ENCODE measurements at regions not wholly inside any gene's neighbourhood (a gene's known extent, or its start where the extent isn't known, plus 50 kb on each side); places are given as distances from the start of the nearest gene placed in this dataset.

GRCh38 chr5:175253597-175253996, 190.4 kb downstream of the DRD1 start:
- no peak for TF ChIP-seq POLR2A (IDR thresholded peaks at IDR 0.05)
- TF ChIP-seq, protein P1, sequence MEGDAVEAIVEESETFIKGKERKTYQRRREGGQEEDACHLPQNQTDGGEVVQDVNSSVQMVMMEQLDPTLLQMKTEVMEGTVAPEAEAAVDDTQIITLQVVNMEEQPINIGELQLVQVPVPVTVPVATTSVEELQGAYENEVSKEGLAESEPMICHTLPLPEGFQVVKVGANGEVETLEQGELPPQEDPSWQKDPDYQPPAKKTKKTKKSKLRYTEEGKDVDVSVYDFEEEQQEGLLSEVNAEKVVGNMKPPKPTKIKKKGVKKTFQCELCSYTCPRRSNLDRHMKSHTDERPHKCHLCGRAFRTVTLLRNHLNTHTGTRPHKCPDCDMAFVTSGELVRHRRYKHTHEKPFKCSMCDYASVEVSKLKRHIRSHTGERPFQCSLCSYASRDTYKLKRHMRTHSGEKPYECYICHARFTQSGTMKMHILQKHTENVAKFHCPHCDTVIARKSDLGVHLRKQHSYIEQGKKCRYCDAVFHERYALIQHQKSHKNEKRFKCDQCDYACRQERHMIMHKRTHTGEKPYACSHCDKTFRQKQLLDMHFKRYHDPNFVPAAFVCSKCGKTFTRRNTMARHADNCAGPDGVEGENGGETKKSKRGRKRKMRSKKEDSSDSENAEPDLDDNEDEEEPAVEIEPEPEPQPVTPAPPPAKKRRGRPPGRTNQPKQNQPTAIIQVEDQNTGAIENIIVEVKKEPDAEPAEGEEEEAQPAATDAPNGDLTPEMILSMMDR (IDR thresholded peaks at IDR 0.05), result no peak
- no peak for TF ChIP-seq EP300 (IDR thresholded peaks at IDR 0.05)

Measured in ovary (tissue), 3 donors.